Natural killer cell (primary cell): ENCODE measurements at regions not wholly inside any gene's neighbourhood (a gene's known extent, or its start where the extent isn't known, plus 50 kb on each side); places are given as distances from the start of the nearest gene placed in this dataset.

Experiments used
- ATAC-seq, 3 donors: fragments of 150-1000 bp in 2 of 3; fragments of 200-7000 bp in 1 of 3; cut with Tn5 transposase; 1 replicate in 1 of 3; 2 replicates in 2 of 3; pipeline ENCODE4 v1.10.0; 2021; ENCODE audit warnings: mild to moderate bottlenecking in 2 of 3, moderate library complexity in 2 of 3
- DNase-seq, 2 donors: peaks; one replicate each; pipeline versions ENCODE4 v3.0.0 to v3.0.0-alpha.2; 2013 to 2021; ENCODE audit warnings: mixed read lengths in 1 of 2
- H3K27ac ChIP-seq: one replicate; pipeline ENCODE4 v1.5.1; 2013; ENCODE audit warnings: mild to moderate bottlenecking, low read length
- H3K27me3 ChIP-seq: one replicate; pipeline ENCODE4 v1.6.1; 2013; ENCODE audit warnings: low read length; ENCODE audit not compliant: control insufficient read depth, insufficient read depth
- H3K36me3 ChIP-seq: one replicate; pipeline ENCODE4 v1.6.1; 2013; ENCODE audit warnings: low read length; ENCODE audit not compliant: control insufficient read depth, insufficient read depth
- H3K4me1 ChIP-seq: one replicate; pipeline ENCODE4 v1.6.1; 2013; ENCODE audit warnings: low read length; ENCODE audit not compliant: control insufficient read depth, insufficient read depth
- H3K4me3 ChIP-seq: one replicate; pipeline ENCODE4 v1.5.1; 2013; ENCODE audit warnings: low read length
- H3K9me3 ChIP-seq: one replicate; pipeline ENCODE4 v1.6.1; 2013; ENCODE audit warnings: low read length; ENCODE audit not compliant: control insufficient read depth, insufficient read depth
- H3K27ac Mint-ChIP-seq, 2 donors: one replicate each; pipeline ENCODE4 v1.8.0; 2022; ENCODE audit warnings: mild to moderate bottlenecking in 2 of 2, mixed read lengths in 2 of 2, moderate library complexity in 1 of 2
- H3K27me3 Mint-ChIP-seq, 2 donors: one replicate each; pipeline ENCODE4 v1.8.0; 2022; ENCODE audit warnings: low read depth in 2 of 2, mixed read lengths in 2 of 2
- H3K36me3 Mint-ChIP-seq: one replicate; pipeline ENCODE4 v1.8.0; 2022; ENCODE audit warnings: mixed read lengths
- H3K4me1 Mint-ChIP-seq, 2 donors: one replicate each; pipeline ENCODE4 v1.8.0; 2022; ENCODE audit warnings: mixed read lengths in 2 of 2
- H3K4me3 Mint-ChIP-seq: one replicate; pipeline ENCODE4 v1.8.0; 2022; ENCODE audit warnings: mild to moderate bottlenecking, moderate library complexity, mixed read lengths
- H3K9me3 Mint-ChIP-seq, 2 donors: one replicate each; pipeline ENCODE4 v1.8.0; 2022; ENCODE audit warnings: mixed read lengths in 2 of 2
- WGBS: methylation state at CpG from one replicate; pipeline ENCODE4 v1.1.7; 2013; ENCODE audit warnings: missing lambda C conversion rate; ENCODE audit not compliant: insufficient coverage; 5-methylcytosine and 5-hydroxymethylcytosine counted together
- intact Hi-C: fragments of 100-400 bp; cut with micrococcal nuclease; formaldehyde crosslinking; loops from one replicate; pipeline ENCODE4 v1.14.2; 2022
- TF ChIP-seq, protein P1 (sequence below): fragments of 200-600 bp; IDR thresholded peaks from one replicate; pipeline ENCODE4 v1.8.0; 2022; ENCODE audit warnings: antibody characterized with exemption

GRCh38 chr16:73482310-73482709, 434.4 kb upstream of the ZFHX3 start:
- 72% methylated on average over 5 of the region's 6 CpGs for WGBS
- Mint-ChIP-seq H3K9me3 (peaks cover 0 to 2% of the 10 kb centered on the region in 2 donors), H3K4me3 (no peak overlapping the region), H3K36me3 (no peaks in the 10 kb centered on the region), H3K27me3 (peaks cover 20 to 22% of the 10 kb centered on the region in 2 donors), H3K27ac (no peak overlapping the region), H3K4me1 (peaks cover 5 to 6% of the 10 kb centered on the region in 2 donors)
- no peak for DNase-seq
- intact Hi-C loops: no loop called here
- Histone ChIP-seq H3K4me1 (no peaks in the 10 kb centered on the region), H3K4me3 (no peak overlapping the region), H3K27me3 (no peaks in the 10 kb centered on the region), H3K36me3 (no peaks in the 10 kb centered on the region), H3K27ac (no peak overlapping the region), H3K9me3 (no peaks in the 10 kb centered on the region)
- TF ChIP-seq, protein P1, sequence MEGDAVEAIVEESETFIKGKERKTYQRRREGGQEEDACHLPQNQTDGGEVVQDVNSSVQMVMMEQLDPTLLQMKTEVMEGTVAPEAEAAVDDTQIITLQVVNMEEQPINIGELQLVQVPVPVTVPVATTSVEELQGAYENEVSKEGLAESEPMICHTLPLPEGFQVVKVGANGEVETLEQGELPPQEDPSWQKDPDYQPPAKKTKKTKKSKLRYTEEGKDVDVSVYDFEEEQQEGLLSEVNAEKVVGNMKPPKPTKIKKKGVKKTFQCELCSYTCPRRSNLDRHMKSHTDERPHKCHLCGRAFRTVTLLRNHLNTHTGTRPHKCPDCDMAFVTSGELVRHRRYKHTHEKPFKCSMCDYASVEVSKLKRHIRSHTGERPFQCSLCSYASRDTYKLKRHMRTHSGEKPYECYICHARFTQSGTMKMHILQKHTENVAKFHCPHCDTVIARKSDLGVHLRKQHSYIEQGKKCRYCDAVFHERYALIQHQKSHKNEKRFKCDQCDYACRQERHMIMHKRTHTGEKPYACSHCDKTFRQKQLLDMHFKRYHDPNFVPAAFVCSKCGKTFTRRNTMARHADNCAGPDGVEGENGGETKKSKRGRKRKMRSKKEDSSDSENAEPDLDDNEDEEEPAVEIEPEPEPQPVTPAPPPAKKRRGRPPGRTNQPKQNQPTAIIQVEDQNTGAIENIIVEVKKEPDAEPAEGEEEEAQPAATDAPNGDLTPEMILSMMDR: no peak
- ATAC-seq: no peak

DNA sequence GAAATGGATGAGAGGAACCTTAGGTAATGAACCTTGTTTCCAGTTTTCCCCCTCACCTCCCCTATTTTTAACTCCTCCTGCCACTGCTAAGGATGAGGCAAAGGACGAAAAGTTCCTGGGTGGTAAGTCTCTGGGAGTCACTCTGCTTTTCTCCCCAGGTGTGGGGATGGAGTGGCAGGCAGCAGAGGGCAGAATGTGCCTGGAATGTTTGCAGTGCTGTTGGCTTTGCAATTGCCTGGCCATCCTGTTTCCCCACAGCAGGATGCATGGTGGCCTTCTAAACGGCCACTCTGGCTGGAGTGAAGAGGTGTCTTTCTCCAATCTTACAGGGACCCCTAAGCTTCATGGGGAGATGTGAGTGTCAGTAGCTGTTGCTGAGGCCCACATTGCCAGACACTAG, 432.5 kb upstream of the ZFHX3 start:
- 54% methylated on average over 2 of the region's 2 CpGs for WGBS
- no peaks in the 10 kb centered on the region for H3K9me3 ChIP-seq
- no peaks in the 10 kb centered on the region for H3K36me3 ChIP-seq
- H3K9me3 Mint-ChIP-seq: peaks cover 0 to 2% of the 10 kb centered on the region in 2 donors
- no peaks in the 10 kb centered on the region for H3K27me3 ChIP-seq
- DNase-seq (no peak), ATAC-seq (no peak)
- no peaks in the 10 kb centered on the region for H3K36me3 Mint-ChIP-seq
- H3K27ac ChIP-seq: no peak overlapping the region
- intact Hi-C loops: no loop called here
- H3K4me3 Mint-ChIP-seq: no peak overlapping the region
- H3K27me3 Mint-ChIP-seq: peaks cover 16% of the 10 kb centered on the region in 2 donors
- peaks cover 5 to 6% of the 10 kb centered on the region in 2 donors for H3K4me1 Mint-ChIP-seq
- TF ChIP-seq, protein P1: no peak
- H3K27ac Mint-ChIP-seq: no peak overlapping the region
- H3K4me3 ChIP-seq: no peak overlapping the region
- no peaks in the 10 kb centered on the region for H3K4me1 ChIP-seq

DNA sequence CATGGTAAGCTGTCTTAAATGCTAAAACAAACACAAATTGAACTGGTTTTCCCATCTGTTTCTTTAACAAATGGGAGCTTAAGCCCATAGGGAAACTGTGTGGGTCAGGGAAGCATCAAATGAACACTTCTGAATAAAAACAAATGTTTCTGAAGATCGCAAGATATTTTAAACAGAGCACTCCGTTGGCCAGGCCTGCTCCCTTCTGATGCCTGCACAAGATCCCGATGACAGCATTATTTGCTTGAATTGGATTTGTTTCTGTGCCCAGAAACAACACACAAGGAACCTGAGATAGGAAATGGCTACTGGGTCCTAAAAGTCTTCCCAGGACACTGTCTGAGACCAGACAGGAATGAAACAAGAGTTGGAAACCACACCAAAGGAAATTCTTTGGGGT, 425.8 kb upstream of the ZFHX3 start:
- H3K9me3 Mint-ChIP-seq: peaks cover 0 to 2% of the 10 kb centered on the region in 2 donors
- no peak overlapping the region for H3K4me3 Mint-ChIP-seq
- H3K36me3 Mint-ChIP-seq: no peaks in the 10 kb centered on the region
- TF ChIP-seq, protein P1: no peak
- no peaks in the 10 kb centered on the region for H3K4me1 ChIP-seq
- no peak overlapping the region for H3K27ac Mint-ChIP-seq
- no peak overlapping the region for H3K27ac ChIP-seq
- no peaks in the 10 kb centered on the region for H3K36me3 ChIP-seq
- ATAC-seq (no peak), DNase-seq (no peak)
- 82% methylated on average over 3 of the region's 3 CpGs for WGBS
- no peaks in the 10 kb centered on the region for H3K9me3 ChIP-seq
- H3K4me3 ChIP-seq: no peak overlapping the region
- intact Hi-C loops: no loop called here
- no peaks in the 10 kb centered on the region for H3K27me3 ChIP-seq
- no peaks in the 10 kb centered on the region for H3K4me1 Mint-ChIP-seq
- peaks cover 0 to 3% of the 10 kb centered on the region in 2 donors for H3K27me3 Mint-ChIP-seq

DNA sequence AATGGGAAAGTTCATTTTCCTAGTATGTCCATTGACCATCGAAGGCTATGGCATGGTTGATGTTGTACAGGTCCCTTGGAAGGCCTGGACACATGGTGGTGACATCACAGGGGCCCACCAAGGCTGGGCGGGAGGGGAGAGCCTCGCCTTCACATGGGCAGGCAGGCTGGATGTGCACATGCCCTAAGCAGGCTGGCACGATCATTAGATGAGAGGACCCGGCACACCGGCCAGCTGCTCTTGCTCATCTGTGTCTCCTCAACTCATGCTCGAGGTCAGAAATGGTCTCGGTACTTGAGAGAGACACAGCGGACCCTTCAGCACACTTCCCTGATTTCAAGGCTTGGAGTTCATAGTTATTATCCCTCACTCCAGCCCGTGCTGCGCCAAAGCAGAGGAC, 416.9 kb upstream of the ZFHX3 start:
- H3K27me3 ChIP-seq: no peaks in the 10 kb centered on the region
- Mint-ChIP-seq H3K4me3 (no peak overlapping the region), H3K4me1 (no peaks in the 10 kb centered on the region), H3K27ac (no peak overlapping the region), H3K9me3 (peaks cover 3 to 10% of the 10 kb centered on the region in 2 donors), H3K27me3 (peaks cover 0 to 4% of the 10 kb centered on the region in 2 donors), H3K36me3 (no peaks in the 10 kb centered on the region)
- H3K4me1 ChIP-seq: no peaks in the 10 kb centered on the region
- no peaks in the 10 kb centered on the region for H3K36me3 ChIP-seq
- WGBS: 91% methylated on average over 11 of the region's 11 CpGs
- no peak overlapping the region for H3K4me3 ChIP-seq
- H3K27ac ChIP-seq: no peak overlapping the region
- TF ChIP-seq, protein P1: no peak
- no peaks in the 10 kb centered on the region for H3K9me3 ChIP-seq
- intact Hi-C loops: no loop called here
- DNase-seq: no peak
- ATAC-seq: no peak
